ENCODE measurements at regions not wholly inside any gene's neighbourhood (a gene's known extent, or its start where the extent isn't known, plus 50 kb on each side); places are given as distances from the start of the nearest gene placed in this dataset.
A peak's percentile ranks its signal among the peaks of the same experiment; 100 is the strongest.

DNA sequence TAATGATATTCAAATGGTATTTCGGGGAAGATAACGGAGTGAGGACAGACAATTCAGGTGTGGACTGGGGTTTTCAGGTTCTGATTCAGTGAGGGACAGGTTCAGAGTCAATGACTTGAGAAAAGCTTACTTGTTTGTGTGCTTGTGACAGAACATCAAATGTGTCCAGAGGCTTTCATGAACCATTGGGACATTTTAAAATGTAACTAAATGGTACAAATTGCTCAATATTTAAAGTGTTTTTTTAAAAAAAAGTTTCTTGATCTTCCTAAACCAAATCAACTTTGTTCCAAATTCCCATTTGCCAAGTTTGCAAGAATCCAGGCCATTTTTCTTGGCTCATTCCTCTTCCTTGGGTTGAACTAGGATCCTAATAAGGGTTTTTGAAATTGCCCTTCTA, 59.4 kb upstream of the BZW1 start:
- DNase-seq (ENCODE audit: low spot score) = no peak

DNA sequence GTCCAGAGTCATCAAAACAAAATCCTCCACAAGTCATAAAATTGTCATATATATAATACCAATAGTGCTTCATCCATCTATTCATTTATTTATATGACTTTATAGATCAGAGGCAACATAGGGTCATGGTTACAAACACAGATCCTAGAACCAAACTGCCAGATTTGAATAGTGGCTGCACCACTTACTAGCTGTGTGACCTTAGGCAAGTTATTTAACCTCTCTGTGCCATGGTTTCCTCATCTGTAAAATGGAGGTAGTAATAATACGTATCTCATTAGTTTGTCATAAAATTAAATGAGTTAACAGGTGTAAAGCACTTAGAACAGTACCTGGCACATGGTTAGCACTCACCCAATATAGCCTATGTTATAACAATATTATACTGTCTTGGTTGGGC, 58.9 kb upstream of the BZW1 start:
- DNase-seq (ENCODE audit: low spot score) = no peak

- peak; percentile 88 for DNase-seq (ENCODE audit: low spot score)
These were observed 54.9 kb upstream of the BZW1 start for GRCh38 chr2:200756618-200757321.

DNA sequence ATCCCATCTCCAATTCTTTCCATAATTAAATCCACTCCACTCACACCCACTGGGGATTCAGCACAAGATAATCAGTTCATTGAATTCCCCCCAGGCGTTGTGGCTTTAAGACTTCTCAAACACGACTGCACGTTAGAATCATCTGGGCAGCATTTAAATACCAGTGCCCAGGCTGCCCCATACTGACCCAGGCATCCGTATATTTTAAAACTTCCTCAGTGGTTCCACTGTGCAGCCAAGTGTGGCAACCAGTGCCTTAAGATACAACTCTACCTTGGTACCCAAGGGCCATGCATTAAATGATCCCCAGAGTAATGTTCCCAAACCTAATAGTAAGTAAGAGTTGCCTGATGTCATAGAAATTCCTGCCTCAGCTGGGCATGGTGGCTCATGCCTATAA, 54.3 kb upstream of the BZW1 start:
- no peak for DNase-seq (ENCODE audit: low spot score)

DNA sequence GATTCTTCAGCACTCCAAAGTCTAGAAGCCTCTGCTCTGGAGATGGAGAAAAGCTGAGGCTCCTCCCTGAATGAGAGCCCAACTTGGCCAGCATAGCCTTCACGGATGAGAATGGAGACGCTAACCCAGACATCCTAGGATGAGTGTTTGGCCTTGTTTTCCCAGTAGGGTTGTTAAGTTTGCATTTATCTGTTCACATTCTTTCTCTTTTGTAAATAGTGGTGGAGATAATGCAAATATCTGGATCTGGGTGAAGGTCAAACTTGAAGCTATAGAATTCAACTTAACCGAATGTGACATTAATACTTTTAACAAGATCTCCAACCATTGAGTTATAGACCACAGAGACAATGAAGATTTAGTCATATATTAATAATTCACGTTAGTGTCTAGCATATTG, 53.4 kb upstream of the BZW1 start:
- no peak for DNase-seq (ENCODE audit: low spot score)

DNA sequence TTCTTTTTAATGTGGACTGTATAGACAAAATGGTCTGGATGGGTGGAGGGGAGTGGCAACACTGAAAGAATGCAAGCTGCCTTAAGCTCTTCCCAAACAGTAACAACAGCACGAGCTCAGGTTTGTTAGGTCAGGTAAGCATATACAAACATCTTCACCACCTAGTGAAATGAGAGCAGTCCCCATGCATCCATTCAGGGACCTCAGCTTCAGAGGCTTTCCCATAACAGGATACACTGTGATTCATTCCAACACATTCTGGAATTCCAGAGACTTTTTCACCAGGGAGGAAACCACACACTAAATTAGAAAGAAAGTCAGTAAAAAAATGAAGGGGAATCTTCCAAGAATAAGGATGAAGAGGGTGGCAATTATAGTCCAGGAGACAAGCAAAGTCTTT, 50.4 kb upstream of the BZW1 start:
- DNase-seq (ENCODE audit: low spot score) = peak; percentile 69
